Effector memory CD4-positive, alpha-beta T cell (primary cell): ENCODE measurements at regions not wholly inside any gene's neighbourhood (a gene's known extent, or its start where the extent isn't known, plus 50 kb on each side); places are given as distances from the start of the nearest gene placed in this dataset.

ENCODE experiments used
- DNase-seq, 3 donors: peaks; one replicate each; pipeline ENCODE4 v3.0.0-alpha.2; 2020
- H3K27ac ChIP-seq: 2 replicates; pipeline ENCODE4 v1.7.0; 2013; ENCODE audit warnings: mild to moderate bottlenecking, low read length, moderate library complexity; ENCODE audit not compliant: insufficient read depth, poor library complexity, severe bottlenecking
- H3K27me3 ChIP-seq: replicated peaks from 2 replicates; pipeline ENCODE4 v1.7.0; 2013; ENCODE audit warnings: mild to moderate bottlenecking, low read length; ENCODE audit not compliant: insufficient read depth, control insufficient read depth, poor library complexity, severe bottlenecking
- H3K36me3 ChIP-seq: 2 replicates; pipeline ENCODE4 v1.7.0; 2013; ENCODE audit warnings: mild to moderate bottlenecking, low read length, moderate library complexity; ENCODE audit not compliant: control insufficient read depth, insufficient read depth
- H3K4me1 ChIP-seq: 2 replicates; pipeline ENCODE4 v1.7.0; 2013; ENCODE audit warnings: low read length, mild to moderate bottlenecking; ENCODE audit not compliant: control insufficient read depth, insufficient read depth, poor library complexity, severe bottlenecking
- H3K4me3 ChIP-seq: 2 replicates; pipeline ENCODE4 v1.7.0; 2013; ENCODE audit warnings: low read length, low read depth, mild to moderate bottlenecking; ENCODE audit not compliant: insufficient read depth, poor library complexity, severe bottlenecking
- H3K9me3 ChIP-seq: 2 replicates; pipeline ENCODE4 v1.7.0; 2013; ENCODE audit warnings: mild to moderate bottlenecking, low read length, moderate library complexity; ENCODE audit not compliant: control insufficient read depth

DNA sequence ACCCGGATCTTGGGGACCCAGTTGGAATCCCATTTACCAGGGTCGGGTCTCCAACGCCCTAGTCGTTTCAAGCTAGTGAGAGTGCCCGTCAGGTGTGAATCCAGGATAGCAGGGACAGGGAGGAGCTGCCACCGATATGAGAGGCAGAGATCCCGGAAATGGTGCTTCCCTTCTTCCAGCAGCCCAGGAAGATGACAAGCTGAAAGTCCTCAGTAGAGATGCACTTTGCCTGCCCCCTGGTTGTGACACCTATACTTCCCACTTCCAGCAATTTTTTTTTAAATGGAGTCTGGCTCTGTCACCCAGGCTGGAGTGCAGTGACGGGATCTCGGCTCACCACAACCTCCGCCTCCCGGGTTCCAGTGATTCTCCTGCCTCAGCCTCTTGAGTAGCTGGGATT, 503.0 kb downstream of the NTRK3 start:
- H3K36me3 ChIP-seq: no peaks in the 10 kb centered on the region
- no peaks in the 10 kb centered on the region for H3K9me3 ChIP-seq
- no peaks in the 10 kb centered on the region for H3K27me3 ChIP-seq
- H3K4me1 ChIP-seq: no peaks in the 10 kb centered on the region
- no peak overlapping the region for H3K4me3 ChIP-seq
- H3K27ac ChIP-seq: no peak overlapping the region
- no peak for DNase-seq

DNA sequence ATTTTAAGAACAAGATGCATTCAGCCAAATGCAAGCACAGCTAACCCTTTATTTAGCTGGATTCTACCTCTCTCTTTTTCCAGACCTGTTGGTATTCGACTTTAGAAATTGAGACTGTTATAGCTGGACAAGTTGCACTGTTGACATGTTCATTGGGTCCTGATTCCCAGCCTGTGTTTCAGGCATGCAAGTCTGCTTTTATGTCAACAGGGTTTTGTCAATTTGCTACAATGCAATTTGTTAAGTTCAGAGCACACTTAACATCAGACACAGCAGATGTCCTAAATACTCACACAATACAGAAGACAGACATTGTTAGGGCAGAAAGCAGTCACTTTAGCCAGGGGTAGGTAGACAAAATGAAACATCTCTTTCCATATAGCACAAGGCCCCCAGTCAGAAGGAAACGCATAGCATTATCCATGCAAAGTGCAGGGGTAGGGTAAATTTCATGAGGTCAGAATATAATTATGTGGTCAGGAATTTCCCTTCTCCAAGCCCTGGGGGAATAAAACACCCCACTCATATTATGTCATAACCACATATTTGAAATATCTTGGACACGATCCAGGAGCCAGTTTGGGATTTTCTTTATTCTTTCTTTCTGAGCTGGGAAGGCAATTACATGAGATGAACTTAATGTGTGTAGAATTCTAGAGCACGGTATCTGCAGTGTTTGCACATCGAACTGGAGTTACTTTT, 504.1 kb downstream of the NTRK3 start:
- no peak for DNase-seq
- Histone ChIP-seq H3K4me1 (no peaks in the 10 kb centered on the region), H3K27ac (no peak overlapping the region), H3K27me3 (no peaks in the 10 kb centered on the region), H3K36me3 (no peaks in the 10 kb centered on the region), H3K4me3 (no peak overlapping the region), H3K9me3 (no peaks in the 10 kb centered on the region)

DNA sequence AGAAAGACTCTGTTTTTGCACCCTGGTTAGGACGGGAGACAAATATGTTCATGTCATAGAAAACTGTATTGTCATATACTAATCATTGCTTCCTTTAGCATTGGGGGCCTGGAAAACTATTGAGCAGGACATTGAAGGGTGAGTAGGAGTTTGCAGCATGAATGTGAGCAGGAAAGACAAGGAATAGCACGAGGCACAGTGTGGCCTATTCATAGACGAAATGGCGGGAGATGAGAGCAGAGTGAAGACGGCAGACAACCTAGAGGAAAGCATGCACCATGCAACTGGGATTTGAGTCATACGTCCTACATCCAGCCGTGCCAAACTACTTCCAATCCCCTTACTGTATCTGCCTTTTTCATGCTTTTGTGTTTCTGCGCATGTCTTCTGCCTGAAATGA, 508.1 kb downstream of the NTRK3 start:
- no peaks in the 10 kb centered on the region for H3K27me3 ChIP-seq
- no peaks in the 10 kb centered on the region for H3K9me3 ChIP-seq
- no peak overlapping the region for H3K4me3 ChIP-seq
- H3K4me1 ChIP-seq: no peaks in the 10 kb centered on the region
- no peak overlapping the region for H3K27ac ChIP-seq
- no peak for DNase-seq
- no peaks in the 10 kb centered on the region for H3K36me3 ChIP-seq

DNA sequence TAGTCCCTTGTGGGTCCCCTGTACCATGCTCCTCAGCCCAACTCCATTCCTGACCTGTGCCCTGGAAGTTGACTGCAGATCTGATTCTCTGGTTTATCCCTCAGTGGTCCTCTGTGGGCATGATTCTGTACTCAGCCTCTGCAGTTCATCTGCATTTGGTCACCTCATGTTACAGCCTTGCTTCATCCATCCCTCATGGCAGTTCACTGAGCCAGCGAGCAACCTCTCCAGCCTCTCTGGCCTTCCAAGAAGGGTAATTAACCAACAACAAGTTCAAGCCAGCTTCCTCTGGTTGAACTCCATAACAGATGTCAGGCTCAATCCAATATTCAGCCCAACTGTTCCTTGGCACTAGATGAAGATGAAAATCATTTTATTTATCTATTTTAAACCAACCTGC, 509.5 kb downstream of the NTRK3 start:
- H3K9me3 ChIP-seq: no peaks in the 10 kb centered on the region
- no peak overlapping the region for H3K4me3 ChIP-seq
- no peak overlapping the region for H3K27ac ChIP-seq
- DNase-seq: no peak
- H3K4me1 ChIP-seq: no peaks in the 10 kb centered on the region
- no peaks in the 10 kb centered on the region for H3K36me3 ChIP-seq
- no peaks in the 10 kb centered on the region for H3K27me3 ChIP-seq

DNA sequence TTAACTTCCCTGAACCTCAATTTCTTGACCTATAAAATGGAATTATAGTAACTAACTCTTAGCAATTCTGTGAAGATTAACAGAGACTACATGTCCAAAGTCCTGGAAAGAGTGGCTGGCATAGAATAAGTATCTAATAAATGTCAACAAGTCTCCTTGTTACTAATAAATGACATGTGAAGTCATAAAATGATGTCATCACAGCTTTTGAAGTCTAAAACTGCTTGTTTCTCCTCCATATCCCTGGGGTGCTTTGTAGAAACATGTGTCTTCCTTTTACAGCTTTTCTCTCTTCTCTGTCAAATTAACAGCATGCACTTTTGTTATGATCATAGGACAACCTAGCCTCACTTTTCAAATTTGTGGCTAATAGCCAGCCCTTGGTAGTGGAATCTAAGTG, 510.2 kb downstream of the NTRK3 start:
- DNase-seq: no peak
- Histone ChIP-seq H3K4me1 (no peaks in the 10 kb centered on the region), H3K36me3 (no peaks in the 10 kb centered on the region), H3K27me3 (no peaks in the 10 kb centered on the region), H3K27ac (no peak overlapping the region), H3K4me3 (no peak overlapping the region), H3K9me3 (no peaks in the 10 kb centered on the region)

DNA sequence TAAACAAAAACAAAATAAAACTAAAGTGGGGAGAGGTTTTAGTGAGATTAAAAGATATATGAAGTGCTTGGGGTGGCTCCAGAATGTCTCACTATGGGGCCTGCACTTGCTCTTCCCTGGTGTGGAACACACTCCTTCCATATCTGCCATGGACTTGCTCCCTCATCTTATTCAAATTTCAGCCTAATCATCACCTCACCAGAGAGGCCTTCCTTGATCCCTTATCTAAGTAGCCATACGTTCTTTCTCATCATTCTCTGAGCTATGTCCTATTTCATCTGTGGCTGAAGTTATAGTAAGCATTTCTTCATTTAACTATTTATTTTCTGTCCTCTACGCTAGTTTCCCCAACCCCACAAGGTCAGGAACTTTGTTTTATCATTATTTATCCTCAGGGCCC, 511.7 kb downstream of the NTRK3 start:
- DNase-seq: no peak
- Histone ChIP-seq H3K4me1 (no peaks in the 10 kb centered on the region), H3K9me3 (no peaks in the 10 kb centered on the region), H3K36me3 (no peaks in the 10 kb centered on the region), H3K27me3 (no peaks in the 10 kb centered on the region), H3K27ac (no peak overlapping the region), H3K4me3 (no peak overlapping the region)

DNA sequence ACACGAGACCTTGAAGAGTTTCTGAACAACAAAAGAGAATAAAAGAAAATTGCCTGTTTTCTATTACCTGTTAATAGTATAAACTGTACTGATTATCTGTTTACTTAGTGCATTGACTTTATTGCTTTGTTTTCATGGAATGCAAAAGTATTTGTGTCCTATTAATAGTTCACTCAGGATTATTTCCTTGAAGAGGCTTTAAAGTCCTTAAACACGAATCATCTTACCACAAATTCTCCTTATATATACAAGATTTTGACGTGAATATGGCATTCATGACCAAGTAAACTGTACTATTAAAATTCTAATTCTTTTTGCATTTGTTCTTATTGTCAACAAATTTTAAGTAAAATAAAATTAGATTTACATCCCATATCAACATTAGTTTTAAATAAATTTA, 513.0 kb downstream of the NTRK3 start:
- Histone ChIP-seq H3K4me3 (no peak overlapping the region), H3K4me1 (no peaks in the 10 kb centered on the region)
- no peak for DNase-seq

DNA sequence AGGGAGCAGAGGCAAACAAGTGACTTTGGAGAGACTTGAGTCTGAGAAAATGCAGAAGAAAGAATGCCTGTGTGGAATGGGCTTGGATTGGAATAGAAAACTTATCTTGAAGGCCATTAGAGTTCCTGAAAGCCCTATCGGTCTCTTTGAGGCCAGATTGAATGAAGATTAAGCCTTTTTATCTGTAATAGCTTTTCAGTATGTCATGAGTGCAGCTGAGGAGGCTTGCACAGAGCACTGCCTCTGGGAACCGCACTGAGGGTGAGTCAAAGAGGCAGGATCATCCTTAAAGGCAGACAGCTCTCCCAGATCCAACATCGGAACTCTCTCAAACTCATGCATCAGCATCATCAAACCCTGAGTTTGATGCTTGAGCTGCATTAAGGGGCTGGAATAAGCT, 515.2 kb downstream of the NTRK3 start:
- H3K36me3 ChIP-seq: no peaks in the 10 kb centered on the region
- no peak overlapping the region for H3K4me3 ChIP-seq
- no peak for DNase-seq
- no peaks in the 10 kb centered on the region for H3K4me1 ChIP-seq
- H3K9me3 ChIP-seq: no peaks in the 10 kb centered on the region
- no peak overlapping the region for H3K27ac ChIP-seq
- H3K27me3 ChIP-seq: no peaks in the 10 kb centered on the region

More for the DNA sequence above, 513.0 kb downstream of the NTRK3 start:
- no peaks in the 10 kb centered on the region for H3K9me3 ChIP-seq
- no peaks in the 10 kb centered on the region for H3K36me3 ChIP-seq
- no peaks in the 10 kb centered on the region for H3K27me3 ChIP-seq
- H3K27ac ChIP-seq: no peak overlapping the region

DNA sequence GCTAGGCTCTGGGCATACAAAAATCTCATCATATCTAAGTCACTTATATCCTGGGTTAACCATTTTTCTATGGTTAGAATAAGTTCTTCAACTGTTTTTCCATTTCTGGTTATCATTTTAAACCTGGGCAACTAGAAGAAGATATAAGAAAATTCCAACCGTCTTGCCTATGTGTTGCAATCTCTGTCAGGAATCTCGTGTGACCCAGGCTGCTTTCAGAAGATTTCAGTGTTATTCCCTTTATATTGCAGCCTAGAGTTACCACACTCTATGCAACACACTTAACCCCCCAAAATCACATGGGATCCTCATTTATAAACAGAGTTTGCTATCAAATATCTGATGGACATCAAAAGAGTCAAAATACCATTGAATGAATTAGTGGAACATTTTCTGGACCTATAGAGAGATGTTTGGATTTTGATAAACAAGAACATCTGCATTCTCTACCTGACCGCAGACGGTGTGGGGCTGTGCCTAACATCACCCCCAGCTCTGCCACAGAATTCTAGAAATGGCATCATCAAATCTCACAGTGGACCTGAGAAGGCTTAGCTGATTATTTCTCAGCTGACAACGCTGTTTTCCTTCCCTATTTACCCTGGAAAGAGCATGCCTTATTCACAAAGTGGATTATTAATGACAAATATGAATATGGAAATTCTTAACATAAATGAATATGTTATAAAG, 515.7 kb downstream of the NTRK3 start:
- no peak for DNase-seq
- H3K27ac ChIP-seq: no peak overlapping the region
- no peak overlapping the region for H3K4me3 ChIP-seq
- H3K27me3 ChIP-seq: no peaks in the 10 kb centered on the region
- H3K36me3 ChIP-seq: no peaks in the 10 kb centered on the region
- no peaks in the 10 kb centered on the region for H3K9me3 ChIP-seq
- H3K4me1 ChIP-seq: no peaks in the 10 kb centered on the region

DNA sequence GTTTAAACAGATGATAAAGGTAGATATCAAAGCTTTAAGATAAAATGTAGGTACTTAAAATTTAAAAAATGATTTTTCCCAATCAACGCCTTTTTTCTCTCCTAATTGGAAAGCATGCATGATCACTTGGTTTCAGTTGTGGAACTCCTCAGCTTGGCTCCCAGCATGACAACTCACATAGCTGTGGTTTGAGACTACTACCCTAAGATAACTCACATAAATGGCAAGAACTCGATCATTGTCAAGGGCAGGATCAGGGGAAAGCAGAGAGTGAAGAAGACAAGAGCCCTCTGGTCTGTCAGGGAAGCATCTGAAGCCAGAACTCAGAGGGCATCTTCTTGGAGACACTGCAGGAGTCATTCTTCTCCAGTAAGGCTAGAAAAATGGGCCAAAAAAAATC, 516.7 kb downstream of the NTRK3 start:
- no peaks in the 10 kb centered on the region for H3K9me3 ChIP-seq
- H3K36me3 ChIP-seq: no peaks in the 10 kb centered on the region
- no peak overlapping the region for H3K4me3 ChIP-seq
- H3K4me1 ChIP-seq: no peaks in the 10 kb centered on the region
- no peak overlapping the region for H3K27ac ChIP-seq
- DNase-seq: no peak
- H3K27me3 ChIP-seq: no peaks in the 10 kb centered on the region
